Testis (tissue), 2 donors: ENCODE measurements at regions not wholly inside any gene's neighbourhood (a gene's known extent, or its start where the extent isn't known, plus 50 kb on each side); places are given as distances from the start of the nearest gene placed in this dataset.

Experiments
- POLR2A ChIP-seq: fragments of 450-650 bp; IDR thresholded peaks from one replicate; pipeline ENCODE4 v1.6.1; 2017; ENCODE audit warnings: antibody characterized with exemption, mild to moderate bottlenecking, moderate library complexity
- TF ChIP-seq, protein P1 (sequence below), 3 experiments: fragments of 450-650 bp in 2 of 3; fragments of 200-600 bp in 1 of 3; sonication (generic) in 1 of 3; IDR thresholded peaks; one replicate each; pipeline ENCODE4 v1.5.1; 2016 to 2019; ENCODE audit warnings: antibody characterized with exemption in 3 of 3, mild to moderate bottlenecking in 2 of 3, moderate library complexity in 1 of 3

DNA sequence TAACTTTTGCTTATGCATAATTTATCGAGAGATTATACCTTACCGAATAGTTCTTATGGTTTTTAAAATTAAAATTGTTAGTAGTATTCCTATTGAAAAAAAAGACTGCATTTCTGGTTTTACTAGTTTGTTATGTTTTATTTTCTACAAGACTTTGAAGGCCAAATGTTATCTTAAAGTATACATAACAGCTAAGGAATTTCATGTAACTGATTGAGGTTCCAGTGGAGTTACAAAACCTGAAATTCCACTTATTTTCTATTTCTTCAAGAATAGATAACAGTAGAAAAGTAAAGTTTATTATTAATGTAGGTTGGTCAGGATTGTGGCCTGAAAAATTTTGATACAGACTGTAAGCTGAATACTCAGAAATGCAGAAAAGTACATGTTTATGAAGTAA is 1216.0 kb upstream of the PCDH20 start:
- TF ChIP-seq, protein P1, sequence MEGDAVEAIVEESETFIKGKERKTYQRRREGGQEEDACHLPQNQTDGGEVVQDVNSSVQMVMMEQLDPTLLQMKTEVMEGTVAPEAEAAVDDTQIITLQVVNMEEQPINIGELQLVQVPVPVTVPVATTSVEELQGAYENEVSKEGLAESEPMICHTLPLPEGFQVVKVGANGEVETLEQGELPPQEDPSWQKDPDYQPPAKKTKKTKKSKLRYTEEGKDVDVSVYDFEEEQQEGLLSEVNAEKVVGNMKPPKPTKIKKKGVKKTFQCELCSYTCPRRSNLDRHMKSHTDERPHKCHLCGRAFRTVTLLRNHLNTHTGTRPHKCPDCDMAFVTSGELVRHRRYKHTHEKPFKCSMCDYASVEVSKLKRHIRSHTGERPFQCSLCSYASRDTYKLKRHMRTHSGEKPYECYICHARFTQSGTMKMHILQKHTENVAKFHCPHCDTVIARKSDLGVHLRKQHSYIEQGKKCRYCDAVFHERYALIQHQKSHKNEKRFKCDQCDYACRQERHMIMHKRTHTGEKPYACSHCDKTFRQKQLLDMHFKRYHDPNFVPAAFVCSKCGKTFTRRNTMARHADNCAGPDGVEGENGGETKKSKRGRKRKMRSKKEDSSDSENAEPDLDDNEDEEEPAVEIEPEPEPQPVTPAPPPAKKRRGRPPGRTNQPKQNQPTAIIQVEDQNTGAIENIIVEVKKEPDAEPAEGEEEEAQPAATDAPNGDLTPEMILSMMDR (IDR thresholded peaks at IDR 0.05): no peak
- TF ChIP-seq POLR2A: no peak
